B cell (primary cell): ENCODE measurements at regions not wholly inside any gene's neighbourhood (a gene's known extent, or its start where the extent isn't known, plus 50 kb on each side); places are given as distances from the start of the nearest gene placed in this dataset.

Source experiments
- ATAC-seq: fragments of 200-7000 bp; cut with Tn5 transposase; one replicate; pipeline ENCODE4 v1.10.0; 2021; ENCODE audit warnings: low read depth, mild to moderate bottlenecking, moderate number of reproducible peaks, moderate library complexity
- CTCF ChIA-PET: fragments of 350-600 bp; sonication (Branson Sonifier 250); formaldehyde crosslinking; loops from one replicate; lab custom pipeline; 2021; ENCODE audit warnings: antibody characterized with exemption, inconsistent platforms; lab: Charles Lee
- POLR2A ChIA-PET: fragments of 350-600 bp; sonication (Branson Sonifier 250); formaldehyde crosslinking; loops from one replicate; lab custom pipeline; 2021; ENCODE audit warnings: antibody characterized with exemption; lab: Charles Lee
- DNase-seq: peaks from one replicate; pipeline ENCODE4 v3.0.0; 2013
- H2AFZ ChIP-seq: 2 replicates; pipeline ENCODE4 v1.6.1; 2012; ENCODE audit warnings: mild to moderate bottlenecking, low read depth, low read length; ENCODE audit not compliant: insufficient read depth, poor library complexity, severe bottlenecking
- H3K27ac ChIP-seq, 2 donors: 1 replicate in 1 of 2; 2 replicates in 1 of 2; pipeline ENCODE4 v1.5.1; 2012 to 2013; ENCODE audit warnings: low read length in 2 of 2, mild to moderate bottlenecking in 2 of 2, moderate library complexity in 1 of 2
- H3K27me3 ChIP-seq, 4 experiments: fragments of 200-600 bp in 1 of 4; sonication (generic) in 1 of 4; replicated peaks in 1 of 4; 1 replicate in 2 of 4; 2 replicates in 2 of 4; pipeline versions ENCODE4 v1.6.1 to v1.7.0; 2013 to 2016; ENCODE audit warnings: low read length in 3 of 4, mild to moderate bottlenecking in 2 of 4, mixed read lengths in 1 of 4, moderate library complexity in 1 of 4; ENCODE audit not compliant: insufficient read depth in 4 of 4, control insufficient read depth in 3 of 4; ENCODE audit errors: control extremely low read depth in 1 of 4
- H3K36me3 ChIP-seq, 2 experiments: replicated peaks in 1 of 2; 1 replicate in 1 of 2; 2 replicates in 1 of 2; pipeline versions ENCODE4 v1.6.1 to v1.7.1; 2013; ENCODE audit warnings: low read length in 1 of 2; ENCODE audit not compliant: insufficient read depth in 2 of 2, control insufficient read depth in 1 of 2; ENCODE audit errors: control extremely low read depth in 1 of 2, extremely low read depth in 1 of 2
- H3K4me1 ChIP-seq, 2 donors: fragments of 200-600 bp in 1 of 2; sonication (generic) in 1 of 2; 1 replicate in 1 of 2; 2 replicates in 1 of 2; pipeline versions ENCODE4 v1.5.1 to v1.6.1; 2013 to 2017; ENCODE audit warnings: low read length in 2 of 2; ENCODE audit not compliant: control insufficient read depth in 2 of 2, insufficient read depth in 2 of 2
- H3K4me2 ChIP-seq: replicated peaks from 2 replicates; pipeline ENCODE3; 2012; ENCODE audit warnings: mild to moderate bottlenecking, low read depth, low read length; ENCODE audit not compliant: poor library complexity, severe bottlenecking
- H3K4me3 ChIP-seq, 5 experiments: fragments of 200-600 bp in 1 of 5; sonication (generic) in 1 of 5; 1 replicate in 3 of 5; 2 replicates in 2 of 5; pipeline versions ENCODE4 v1.5.1 to v1.7.0; 2011 to 2016; ENCODE audit warnings: low read length in 4 of 5, mild to moderate bottlenecking in 4 of 5, low read depth in 2 of 5, control low read depth in 1 of 5, moderate library complexity in 1 of 5; ENCODE audit not compliant: insufficient read depth in 1 of 5; ENCODE audit errors: control extremely low read depth in 1 of 5, extremely low read depth in 1 of 5
- H3K79me2 ChIP-seq: fragments of 200-600 bp; sonication (generic); one replicate; pipeline ENCODE4 v1.6.0; 2016; ENCODE audit warnings: low read length; ENCODE audit not compliant: control insufficient read depth, insufficient read depth
- H3K9ac ChIP-seq: fragments of 200-600 bp; sonication (generic); 2 replicates; pipeline ENCODE4 v1.6.1; 2017; ENCODE audit warnings: mild to moderate bottlenecking, low read length, moderate library complexity
- H3K9me3 ChIP-seq, 3 donors: one replicate each; pipeline versions ENCODE4 v1.6.1 to v1.7.1; 2013; ENCODE audit warnings: low read length in 2 of 3; ENCODE audit not compliant: control insufficient read depth in 2 of 3, insufficient read depth in 1 of 3; ENCODE audit errors: control extremely low read depth in 1 of 3
- H4K20me1 ChIP-seq: 2 replicates; pipeline ENCODE4 v1.6.0; 2012; ENCODE audit warnings: mild to moderate bottlenecking, low read length; ENCODE audit not compliant: insufficient read depth, control insufficient read depth, poor library complexity, severe bottlenecking
- H3K27ac Mint-ChIP-seq: one replicate; pipeline ENCODE4 v1.8.0; 2021; ENCODE audit warnings: mixed read lengths
- H3K27me3 Mint-ChIP-seq: one replicate; pipeline ENCODE4 v1.8.0; 2021; ENCODE audit warnings: mixed read lengths
- H3K4me1 Mint-ChIP-seq: one replicate; pipeline ENCODE4 v1.8.0; 2021; ENCODE audit warnings: mixed read lengths
- H3K4me3 Mint-ChIP-seq: one replicate; pipeline ENCODE4 v1.8.0; 2021; ENCODE audit warnings: mixed read lengths
- H3K9me3 Mint-ChIP-seq: one replicate; pipeline ENCODE4 v1.8.0; 2022; ENCODE audit warnings: mixed read lengths; ENCODE audit not compliant: insufficient read depth
- CTCF ChIP-seq: fragments of 200-600 bp; IDR thresholded peaks from one replicate; pipeline ENCODE4 v1.8.0; 2022; ENCODE audit warnings: antibody characterized with exemption, mild to moderate bottlenecking
- EZH2 ChIP-seq: IDR thresholded peaks from 2 replicates; pipeline ENCODE4 v1.6.1; 2012; ENCODE audit warnings: borderline replicate concordance, low read depth, mild to moderate bottlenecking, moderate library complexity, low read length; ENCODE audit not compliant: insufficient read depth, poor library complexity, severe bottlenecking
- WGBS: methylation state at CpG from one replicate; pipeline ENCODE4 v1.1.5; 2013; ENCODE audit warnings: missing lambda C conversion rate; ENCODE audit not compliant: insufficient coverage; 5-methylcytosine and 5-hydroxymethylcytosine counted together
- intact Hi-C: fragments of 100-400 bp; cut with micrococcal nuclease; formaldehyde crosslinking; loops from one replicate; pipeline ENCODE4 v1.10.0; 2022

GRCh38 chr13:109440320-109440719 is 346.1 kb downstream of the IRS2 start:
- ATAC-seq (no peak), DNase-seq (no peak)
- no peaks in the 10 kb centered on the region for H3K27me3 ChIP-seq
- H3K4me1 Mint-ChIP-seq = no peaks in the 10 kb centered on the region
- peaks cover 0 to 5% (median 0%) of the 10 kb centered on the region in 3 donors for H3K9me3 ChIP-seq
- WGBS = 96% methylated on average over 4 of the region's 4 CpGs
- H3K9ac ChIP-seq = no peak overlapping the region
- H3K4me3 Mint-ChIP-seq = no peak overlapping the region
- ChIA-PET CTCF (no interaction called here), POLR2A (no interaction called here)
- H3K79me2 ChIP-seq = no peaks in the 10 kb centered on the region
- H3K27ac Mint-ChIP-seq = no peak overlapping the region
- no peak for TF ChIP-seq EZH2
- TF ChIP-seq CTCF = no peak
- no peaks in the 10 kb centered on the region for H3K4me1 ChIP-seq
- no peaks in the 10 kb centered on the region for H3K36me3 ChIP-seq
- no peaks in the 10 kb centered on the region for H4K20me1 ChIP-seq
- no peak overlapping the region for H2AFZ ChIP-seq
- intact Hi-C loops = no loop called here
- no peaks in the 10 kb centered on the region for H3K9me3 Mint-ChIP-seq
- no peak overlapping the region for H3K4me3 ChIP-seq
- H3K27ac ChIP-seq = no peak overlapping the region
- no peak overlapping the region for H3K4me2 ChIP-seq
- no peaks in the 10 kb centered on the region for H3K27me3 Mint-ChIP-seq

- Mint-ChIP-seq H3K27ac (no peak overlapping the region), H3K9me3 (no peaks in the 10 kb centered on the region), H3K4me3 (no peak overlapping the region), H3K27me3 (no peaks in the 10 kb centered on the region), H3K4me1 (no peaks in the 10 kb centered on the region)
- peaks cover 0 to 5% (median 0%) of the 10 kb centered on the region in 3 donors for H3K9me3 ChIP-seq
- no peaks in the 10 kb centered on the region for H3K4me1 ChIP-seq
- TF ChIP-seq CTCF = no peak
- TF ChIP-seq EZH2 = no peak
- no peaks in the 10 kb centered on the region for H3K79me2 ChIP-seq
- DNase-seq (no peak), ATAC-seq (no peak)
- intact Hi-C loops = no loop called here
- H2AFZ ChIP-seq = no peak overlapping the region
- no peak overlapping the region for H3K4me3 ChIP-seq
- no peak overlapping the region for H3K27ac ChIP-seq
- no peak overlapping the region for H3K9ac ChIP-seq
- WGBS = 97% methylated on average over 4 of the region's 6 CpGs
- no peak overlapping the region for H3K4me2 ChIP-seq
- ChIA-PET CTCF (no interaction called here), POLR2A (no interaction called here)
- no peaks in the 10 kb centered on the region for H3K36me3 ChIP-seq
- no peaks in the 10 kb centered on the region for H4K20me1 ChIP-seq
- H3K27me3 ChIP-seq = no peaks in the 10 kb centered on the region
Observed at GRCh38 chr13:109439813-109440212, 346.6 kb downstream of the IRS2 start.
